ENCODE measurements at regions not wholly inside any gene's neighbourhood (a gene's known extent, or its start where the extent isn't known, plus 50 kb on each side); places are given as distances from the start of the nearest gene placed in this dataset.

DNA sequence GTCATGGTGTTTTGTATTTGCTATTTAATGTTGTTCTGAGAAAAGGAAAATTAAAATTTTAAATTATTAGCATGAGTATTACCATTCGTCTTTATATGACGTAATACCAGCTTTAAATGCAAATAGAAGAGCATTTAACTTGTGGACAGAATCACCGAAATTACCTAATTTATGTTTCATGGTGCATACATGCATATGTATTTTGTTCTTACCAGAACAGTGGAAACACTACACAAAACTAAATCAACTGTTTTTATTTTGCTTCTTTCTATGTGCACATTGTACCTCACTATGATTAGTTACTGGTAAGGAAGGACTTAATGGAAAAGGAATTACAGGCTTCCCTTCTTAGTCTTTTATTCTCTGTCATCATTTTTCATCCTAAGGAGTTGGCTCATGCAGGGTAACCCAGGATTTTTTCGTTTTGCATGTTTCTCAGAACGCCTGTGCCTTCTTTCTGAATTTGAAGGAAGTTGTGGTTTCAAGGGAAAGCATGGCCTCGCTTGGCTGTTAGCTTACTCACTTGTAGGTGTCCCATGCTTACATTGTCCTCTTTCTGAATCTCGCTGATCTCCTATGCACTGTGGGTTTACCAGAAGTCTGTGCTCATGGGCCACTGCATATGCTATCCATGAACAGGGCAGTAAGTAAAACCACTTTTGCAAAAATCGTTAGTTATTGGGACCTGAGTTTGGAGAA lies 300.0 kb upstream of the PUDP start:
- H3K36me3 Mint-ChIP-seq (ENCODE audit: low read depth, unreplicated experiment), result no peaks in the 10 kb centered on the region
- H3K9me3 Mint-ChIP-seq (ENCODE audit: unreplicated experiment), result no peaks in the 10 kb centered on the region
- H3K27me3 Mint-ChIP-seq (ENCODE audit: unreplicated experiment), result no peaks in the 10 kb centered on the region
- no peak overlapping the region for H3K4me3 Mint-ChIP-seq (ENCODE audit: unreplicated experiment)
- DNase-seq (ENCODE audit: low spot score), result no peak
- H3K4me1 Mint-ChIP-seq (ENCODE audit: unreplicated experiment), result no peaks in the 10 kb centered on the region
- no peak overlapping the region for H3K27ac Mint-ChIP-seq (ENCODE audit: unreplicated experiment)
- TF ChIP-seq, protein P1, sequence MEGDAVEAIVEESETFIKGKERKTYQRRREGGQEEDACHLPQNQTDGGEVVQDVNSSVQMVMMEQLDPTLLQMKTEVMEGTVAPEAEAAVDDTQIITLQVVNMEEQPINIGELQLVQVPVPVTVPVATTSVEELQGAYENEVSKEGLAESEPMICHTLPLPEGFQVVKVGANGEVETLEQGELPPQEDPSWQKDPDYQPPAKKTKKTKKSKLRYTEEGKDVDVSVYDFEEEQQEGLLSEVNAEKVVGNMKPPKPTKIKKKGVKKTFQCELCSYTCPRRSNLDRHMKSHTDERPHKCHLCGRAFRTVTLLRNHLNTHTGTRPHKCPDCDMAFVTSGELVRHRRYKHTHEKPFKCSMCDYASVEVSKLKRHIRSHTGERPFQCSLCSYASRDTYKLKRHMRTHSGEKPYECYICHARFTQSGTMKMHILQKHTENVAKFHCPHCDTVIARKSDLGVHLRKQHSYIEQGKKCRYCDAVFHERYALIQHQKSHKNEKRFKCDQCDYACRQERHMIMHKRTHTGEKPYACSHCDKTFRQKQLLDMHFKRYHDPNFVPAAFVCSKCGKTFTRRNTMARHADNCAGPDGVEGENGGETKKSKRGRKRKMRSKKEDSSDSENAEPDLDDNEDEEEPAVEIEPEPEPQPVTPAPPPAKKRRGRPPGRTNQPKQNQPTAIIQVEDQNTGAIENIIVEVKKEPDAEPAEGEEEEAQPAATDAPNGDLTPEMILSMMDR (IDR thresholded peaks at IDR 0.05; ENCODE audit: unreplicated experiment), result no peak

DNA sequence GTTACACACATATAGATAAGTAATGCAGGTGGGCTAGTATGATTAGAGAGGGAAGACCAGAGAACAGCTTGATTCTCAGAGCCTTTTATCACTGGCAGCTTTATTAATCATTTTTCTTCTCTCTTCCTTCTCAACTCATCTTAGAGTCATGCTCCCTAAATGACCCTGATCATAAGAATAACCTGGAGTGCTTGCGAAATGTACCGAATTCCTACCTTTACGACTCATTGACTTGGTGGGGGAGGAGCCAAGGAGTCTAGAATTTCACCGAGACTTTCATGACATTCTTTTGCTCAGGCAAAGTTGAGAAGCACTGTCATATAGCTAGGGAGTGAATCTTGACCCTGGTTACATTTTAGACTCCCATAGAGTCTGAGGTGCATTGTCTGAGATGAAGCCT lies 298.9 kb upstream of the PUDP start:
- TF ChIP-seq, protein P1 (IDR thresholded peaks at IDR 0.05; ENCODE audit: unreplicated experiment), result no peak
- DNase-seq (ENCODE audit: low spot score), result no peak
- Mint-ChIP-seq H3K9me3 (ENCODE audit: unreplicated experiment) (no peaks in the 10 kb centered on the region), H3K27ac (ENCODE audit: unreplicated experiment) (no peak overlapping the region), H3K36me3 (ENCODE audit: low read depth, unreplicated experiment) (no peaks in the 10 kb centered on the region), H3K4me1 (ENCODE audit: unreplicated experiment) (no peaks in the 10 kb centered on the region), H3K27me3 (ENCODE audit: unreplicated experiment) (no peaks in the 10 kb centered on the region), H3K4me3 (ENCODE audit: unreplicated experiment) (no peak overlapping the region)

DNA sequence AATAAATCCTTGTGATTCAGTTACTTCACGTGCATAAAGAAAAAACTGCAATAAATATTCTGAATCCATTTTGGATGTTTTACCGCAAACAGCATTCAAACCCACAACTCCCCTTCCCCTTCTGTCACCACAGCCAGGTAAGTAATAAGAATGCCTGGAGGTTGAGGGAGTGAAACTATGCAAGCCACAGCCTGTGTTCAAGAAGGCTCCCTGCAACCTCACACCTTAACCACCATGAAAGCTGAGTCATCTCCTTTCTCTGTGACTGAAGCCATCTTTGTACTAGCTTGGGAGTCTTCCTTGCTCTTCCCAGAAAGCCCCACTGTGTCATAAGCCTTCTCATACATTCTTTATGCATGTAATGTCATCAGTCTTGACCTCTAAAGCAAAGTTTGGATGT lies 297.0 kb upstream of the PUDP start:
- Mint-ChIP-seq H3K4me1 (ENCODE audit: unreplicated experiment) (no peaks in the 10 kb centered on the region), H3K36me3 (ENCODE audit: low read depth, unreplicated experiment) (no peaks in the 10 kb centered on the region), H3K27ac (ENCODE audit: unreplicated experiment) (no peak overlapping the region), H3K4me3 (ENCODE audit: unreplicated experiment) (no peak overlapping the region), H3K27me3 (ENCODE audit: unreplicated experiment) (no peaks in the 10 kb centered on the region), H3K9me3 (ENCODE audit: unreplicated experiment) (no peaks in the 10 kb centered on the region)
- TF ChIP-seq, protein P1 (IDR thresholded peaks at IDR 0.05; ENCODE audit: unreplicated experiment), result no peak
- no peak for DNase-seq (ENCODE audit: low spot score)

DNA sequence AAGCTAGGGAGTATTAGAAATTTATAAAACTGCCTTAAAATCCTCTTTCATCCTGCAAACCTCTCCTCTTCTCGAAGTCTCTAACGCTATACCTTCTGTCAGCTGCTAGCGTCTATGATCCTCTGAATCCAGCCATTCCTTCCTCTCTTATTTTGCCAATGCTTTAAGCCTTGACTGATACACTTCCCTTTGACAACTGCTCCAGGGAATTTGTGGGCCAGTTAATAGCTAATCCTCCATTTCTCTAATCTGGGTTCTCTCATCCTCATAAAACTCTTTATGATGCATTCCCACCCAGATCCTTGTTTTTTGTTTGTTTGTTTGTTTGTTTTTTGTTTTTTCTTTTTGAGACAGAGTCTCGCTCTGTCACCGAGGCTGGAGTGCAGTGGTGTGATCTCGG lies 293.6 kb upstream of the PUDP start:
- TF ChIP-seq, protein P1 (IDR thresholded peaks at IDR 0.05; ENCODE audit: unreplicated experiment), result no peak
- H3K4me1 Mint-ChIP-seq (ENCODE audit: unreplicated experiment), result no peaks in the 10 kb centered on the region
- no peak overlapping the region for H3K4me3 Mint-ChIP-seq (ENCODE audit: unreplicated experiment)
- H3K9me3 Mint-ChIP-seq (ENCODE audit: unreplicated experiment), result no peaks in the 10 kb centered on the region
- no peak overlapping the region for H3K27ac Mint-ChIP-seq (ENCODE audit: unreplicated experiment)
- no peak for DNase-seq (ENCODE audit: low spot score)
- H3K27me3 Mint-ChIP-seq (ENCODE audit: unreplicated experiment), result no peaks in the 10 kb centered on the region
- H3K36me3 Mint-ChIP-seq (ENCODE audit: low read depth, unreplicated experiment), result no peaks in the 10 kb centered on the region

DNA sequence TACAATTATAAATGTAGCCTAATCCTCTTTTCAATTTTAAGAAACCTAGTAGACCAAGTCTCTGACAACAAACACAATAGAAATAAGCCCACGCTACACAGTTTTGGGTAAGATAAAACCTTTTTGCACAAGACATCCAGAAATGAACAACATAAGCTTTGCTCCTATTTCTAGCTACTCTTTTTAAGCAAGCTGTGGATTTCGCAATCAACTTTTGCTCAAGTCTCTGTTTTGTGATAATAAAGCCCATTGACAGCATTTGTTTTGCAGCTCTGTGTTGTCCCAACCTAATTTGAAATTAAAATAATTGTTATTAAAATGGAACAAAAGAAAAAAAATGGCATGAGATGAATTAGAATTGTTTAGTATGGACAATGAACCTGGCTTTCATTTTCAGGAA lies 287.9 kb upstream of the PUDP start:
- TF ChIP-seq, protein P1 (IDR thresholded peaks at IDR 0.05; ENCODE audit: unreplicated experiment), result no peak
- no peaks in the 10 kb centered on the region for H3K4me1 Mint-ChIP-seq (ENCODE audit: unreplicated experiment)

More for the DNA sequence above, 287.9 kb upstream of the PUDP start:
- Mint-ChIP-seq H3K27me3 (ENCODE audit: unreplicated experiment) (peaks cover under 1% of the 10 kb centered on the region), H3K9me3 (ENCODE audit: unreplicated experiment) (no peaks in the 10 kb centered on the region), H3K4me3 (ENCODE audit: unreplicated experiment) (no peak overlapping the region), H3K36me3 (ENCODE audit: low read depth, unreplicated experiment) (no peaks in the 10 kb centered on the region), H3K27ac (ENCODE audit: unreplicated experiment) (no peak overlapping the region)
- DNase-seq (ENCODE audit: low spot score), result no peak

All from endothelial cell (in vitro differentiated cells).